Body of pancreas (tissue), 4 donors: ENCODE measurements at regions not wholly inside any gene's neighbourhood (a gene's known extent, or its start where the extent isn't known, plus 50 kb on each side); places are given as distances from the start of the nearest gene placed in this dataset.

ENCODE experiments used
- ATAC-seq: fragments of 150-250 bp; one replicate; pipeline ENCODE4 v1.9.1; 2016
- DNase-seq, 4 donors: peaks; one replicate each; pipeline ENCODE4 v3.0.0-alpha.2; 2019
- H3K27ac ChIP-seq, 4 donors: fragments of 200-600 bp; sonication (generic); 1 replicate in 3 of 4; 2 replicates in 1 of 4; pipeline versions ENCODE4 v1.5.1 to v1.6.1; 2016 to 2019; ENCODE audit warnings: mild to moderate bottlenecking in 1 of 4, mixed read lengths in 1 of 4, moderate library complexity in 1 of 4
- H3K27me3 ChIP-seq, 2 donors: fragments of 200-600 bp; sonication (generic); one replicate each; pipeline ENCODE4 v1.6.0; 2016; ENCODE audit warnings: mild to moderate bottlenecking in 1 of 2
- H3K36me3 ChIP-seq, 2 donors: fragments of 200-600 bp; sonication (generic); replicated peaks in 1 of 2; 2 replicates each; pipeline ENCODE4 v1.5.1; 2016; ENCODE audit warnings: low read depth in 2 of 2; ENCODE audit not compliant: insufficient read depth in 1 of 2
- H3K4me1 ChIP-seq: fragments of 200-600 bp; sonication (generic); one replicate; pipeline ENCODE4 v1.6.0; 2016
- H3K4me3 ChIP-seq, 2 donors: fragments of 200-600 bp; sonication (generic); 1 replicate in 1 of 2; 2 replicates in 1 of 2; pipeline ENCODE4 v1.5.1; 2016 to 2019
- H3K9me3 ChIP-seq, 3 donors: fragments of 200-600 bp; sonication (generic); 1 replicate in 2 of 3; 2 replicates in 1 of 3; pipeline ENCODE4 v1.5.1; 2016
- POLR2A ChIP-seq, 3 donors: fragments of 450-650 bp; IDR thresholded peaks; one replicate each; pipeline ENCODE4 v1.6.1; 2016; ENCODE audit warnings: antibody characterized with exemption in 3 of 3, mild to moderate bottlenecking in 2 of 3
- WGBS, 2 donors: methylation state at CpG; one replicate each; pipeline ENCODE4 v1.1.5; 2017; 5-methylcytosine and 5-hydroxymethylcytosine counted together
- intact Hi-C: fragments of 100-400 bp; cut with DNase I; formaldehyde crosslinking; loops from one replicate; pipeline ENCODE4 v1.15.1; 2023
- TF ChIP-seq, protein P1 (sequence below), 7 experiments: fragments of 450-650 bp in 4 of 7; fragments of 200-600 bp in 3 of 7; sonication (generic) in 3 of 7; IDR thresholded peaks; one replicate each; pipeline ENCODE4 v1.5.1; 2016 to 2019; ENCODE audit warnings: antibody characterized with exemption in 7 of 7

DNA sequence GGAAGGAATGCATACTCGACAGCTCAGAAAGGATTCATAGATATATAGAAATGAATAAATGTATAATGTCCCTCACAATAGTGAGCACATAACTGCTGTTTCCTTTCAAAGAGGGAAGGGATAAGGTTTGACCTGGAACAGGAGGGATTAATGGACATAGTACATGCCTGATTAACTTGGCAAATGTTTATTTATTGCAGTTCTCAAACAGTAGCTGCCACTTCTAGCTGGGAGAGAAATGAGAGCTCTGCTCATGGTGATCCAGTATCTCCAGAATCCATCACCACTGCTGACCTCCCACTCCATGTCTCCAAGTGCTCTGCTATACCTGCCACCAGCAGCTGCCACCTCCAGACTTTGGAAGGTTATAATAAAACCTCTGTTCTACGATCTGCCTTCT lies 108.1 kb downstream of the LRIG3 start:
- intact Hi-C loops = no loop called here
- Histone ChIP-seq H3K27ac (no peak overlapping the region), H3K27me3 (no peaks in the 10 kb centered on the region), H3K9me3 (no peaks in the 10 kb centered on the region), H3K4me1 (peaks cover 11% of the 10 kb centered on the region), H3K4me3 (no peak overlapping the region), H3K36me3 (no peaks in the 10 kb centered on the region)
- no peak for TF ChIP-seq POLR2A (IDR thresholded peaks at IDR 0.05)
- TF ChIP-seq, protein P1, sequence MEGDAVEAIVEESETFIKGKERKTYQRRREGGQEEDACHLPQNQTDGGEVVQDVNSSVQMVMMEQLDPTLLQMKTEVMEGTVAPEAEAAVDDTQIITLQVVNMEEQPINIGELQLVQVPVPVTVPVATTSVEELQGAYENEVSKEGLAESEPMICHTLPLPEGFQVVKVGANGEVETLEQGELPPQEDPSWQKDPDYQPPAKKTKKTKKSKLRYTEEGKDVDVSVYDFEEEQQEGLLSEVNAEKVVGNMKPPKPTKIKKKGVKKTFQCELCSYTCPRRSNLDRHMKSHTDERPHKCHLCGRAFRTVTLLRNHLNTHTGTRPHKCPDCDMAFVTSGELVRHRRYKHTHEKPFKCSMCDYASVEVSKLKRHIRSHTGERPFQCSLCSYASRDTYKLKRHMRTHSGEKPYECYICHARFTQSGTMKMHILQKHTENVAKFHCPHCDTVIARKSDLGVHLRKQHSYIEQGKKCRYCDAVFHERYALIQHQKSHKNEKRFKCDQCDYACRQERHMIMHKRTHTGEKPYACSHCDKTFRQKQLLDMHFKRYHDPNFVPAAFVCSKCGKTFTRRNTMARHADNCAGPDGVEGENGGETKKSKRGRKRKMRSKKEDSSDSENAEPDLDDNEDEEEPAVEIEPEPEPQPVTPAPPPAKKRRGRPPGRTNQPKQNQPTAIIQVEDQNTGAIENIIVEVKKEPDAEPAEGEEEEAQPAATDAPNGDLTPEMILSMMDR (IDR thresholded peaks at IDR 0.05) = no peak
- WGBS, 2 donors = 78 to 88% methylated on average over 2 of the region's 2 CpGs
- ATAC-seq (no peak), DNase-seq (peak in 1 of 4 donors; percentile 8)

DNA sequence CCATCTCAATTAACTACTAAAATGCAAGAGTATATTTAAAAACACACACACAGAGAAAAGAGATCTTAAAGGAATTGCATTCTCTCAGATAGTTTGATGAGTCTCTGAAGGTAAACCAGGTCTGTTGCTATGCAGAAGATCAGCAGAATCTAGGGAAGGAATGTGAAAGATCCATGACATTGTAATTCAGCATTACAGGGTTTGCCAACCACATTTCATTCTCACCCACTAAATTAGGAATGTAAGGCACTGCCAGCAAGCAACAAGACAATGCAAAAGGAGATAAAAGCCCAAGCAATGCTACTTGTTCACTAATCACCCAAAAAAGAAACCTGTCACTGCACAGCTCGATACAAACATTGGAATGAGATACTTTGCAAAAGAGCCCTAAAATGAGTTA lies 106.3 kb downstream of the LRIG3 start:
- Histone ChIP-seq H3K4me1 (peaks cover 11% of the 10 kb centered on the region), H3K27me3 (no peaks in the 10 kb centered on the region), H3K36me3 (no peaks in the 10 kb centered on the region), H3K9me3 (no peaks in the 10 kb centered on the region), H3K4me3 (no peak overlapping the region), H3K27ac (no peak overlapping the region)
- intact Hi-C loops = no loop called here
- DNase-seq (no peak), ATAC-seq (no peak)
- WGBS, 2 donors = 48 to 67% methylated on average over 1 of the region's 1 CpG
- TF ChIP-seq, protein P1 (IDR thresholded peaks at IDR 0.05) = no peak
- TF ChIP-seq POLR2A (IDR thresholded peaks at IDR 0.05) = no peak

DNA sequence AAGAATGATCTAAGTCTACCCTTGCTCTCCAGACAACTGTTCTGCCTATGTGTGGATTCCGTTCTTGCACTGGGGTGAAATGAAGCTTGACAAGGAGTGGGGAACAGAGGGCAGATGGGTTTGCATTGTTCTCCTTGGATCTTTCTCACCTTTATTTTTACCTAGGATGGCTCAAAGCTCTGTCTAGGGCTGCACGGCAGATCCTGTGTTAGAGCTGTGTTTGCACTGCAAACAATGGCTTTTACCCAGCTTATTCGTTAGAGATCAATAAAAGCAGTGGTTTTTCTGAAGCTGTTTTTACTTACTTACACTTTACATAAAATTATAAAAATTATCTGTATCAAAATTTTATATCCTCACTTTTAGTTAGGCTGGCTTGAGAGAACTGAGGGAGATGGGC lies 105.1 kb downstream of the LRIG3 start:
- no peaks in the 10 kb centered on the region for H3K27me3 ChIP-seq
- ATAC-seq = no peak
- H3K4me3 ChIP-seq = no peak overlapping the region
- WGBS, 2 donors = 34 to 37% methylated on average over 3 of the region's 3 CpGs
- intact Hi-C loops = no loop called here
- H3K9me3 ChIP-seq = no peaks in the 10 kb centered on the region
- no peak overlapping the region for H3K27ac ChIP-seq
- H3K36me3 ChIP-seq = no peaks in the 10 kb centered on the region
- TF ChIP-seq, protein P1 (IDR thresholded peaks at IDR 0.05) = no peak
- no peak for TF ChIP-seq POLR2A (IDR thresholded peaks at IDR 0.05)
- peaks cover 1% of the 10 kb centered on the region for H3K4me1 ChIP-seq
- DNase-seq = no peak

DNA sequence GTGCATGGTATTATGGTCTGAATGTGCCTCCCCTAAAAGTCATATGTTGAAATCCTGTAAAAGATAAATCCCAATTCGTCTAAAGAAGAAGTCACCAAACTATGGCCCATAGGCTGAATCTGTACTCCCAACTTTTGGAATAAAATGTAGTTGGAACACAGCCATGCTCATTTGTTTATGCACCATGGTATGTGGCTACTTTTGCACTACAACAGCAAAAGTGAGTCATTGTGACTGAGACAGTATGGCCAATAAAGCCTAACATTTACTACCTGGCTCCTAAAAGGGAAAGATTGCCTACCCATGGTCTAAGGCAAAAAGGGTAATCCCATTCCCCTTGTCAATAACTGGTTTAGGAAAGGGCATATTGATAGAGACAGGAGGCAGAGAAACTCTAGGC lies 101.8 kb downstream of the LRIG3 start:
- ATAC-seq = no peak
- WGBS, 2 donors = 82 to 91% methylated on average over 1 of the region's 1 CpG
- no peak for DNase-seq

DNA sequence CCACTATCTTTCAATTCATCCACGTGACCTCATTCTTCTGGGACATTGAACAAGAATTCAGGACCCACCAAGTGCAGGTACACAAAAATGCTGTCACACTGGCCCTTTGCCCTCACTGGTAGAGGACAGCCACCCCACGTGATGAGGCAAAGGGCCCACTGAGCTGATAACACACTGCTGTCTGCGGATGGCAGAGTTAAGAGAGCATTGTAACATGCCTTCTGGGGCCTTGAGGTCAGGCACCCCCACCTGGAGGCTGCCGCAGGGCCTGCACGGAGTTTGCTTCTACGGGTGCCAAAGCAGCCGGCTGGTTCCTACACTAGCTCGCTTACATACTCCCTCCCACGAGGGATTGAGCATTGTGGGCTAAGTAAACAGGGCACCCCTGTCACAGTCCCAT lies 101.0 kb downstream of the LRIG3 start:
- ATAC-seq (no peak), DNase-seq (peak in 1 of 4 donors; percentile 8)
- H3K36me3 ChIP-seq = no peaks in the 10 kb centered on the region
- H3K27me3 ChIP-seq = no peaks in the 10 kb centered on the region
- intact Hi-C loops = no loop called here
- no peak overlapping the region for H3K4me3 ChIP-seq
- no peak overlapping the region for H3K27ac ChIP-seq
- H3K9me3 ChIP-seq = no peaks in the 10 kb centered on the region
- TF ChIP-seq, protein P1 (IDR thresholded peaks at IDR 0.05) = no peak
- no peak for TF ChIP-seq POLR2A (IDR thresholded peaks at IDR 0.05)
- no peaks in the 10 kb centered on the region for H3K4me1 ChIP-seq
- 86 to 90% methylated on average over 9 of the region's 9 CpGs for WGBS, 2 donors

More for the DNA sequence above, 101.8 kb downstream of the LRIG3 start:
- TF ChIP-seq, protein P1 (IDR thresholded peaks at IDR 0.05) = no peak
- no peak for TF ChIP-seq POLR2A (IDR thresholded peaks at IDR 0.05)
- no peaks in the 10 kb centered on the region for H3K36me3 ChIP-seq
- H3K4me1 ChIP-seq = no peaks in the 10 kb centered on the region
- H3K9me3 ChIP-seq = no peaks in the 10 kb centered on the region
- no peak overlapping the region for H3K27ac ChIP-seq
- no peak overlapping the region for H3K4me3 ChIP-seq
- H3K27me3 ChIP-seq = no peaks in the 10 kb centered on the region
- intact Hi-C loops = no loop called here
